ENCODE measurements at regions not wholly inside any gene's neighbourhood (a gene's known extent, or its start where the extent isn't known, plus 50 kb on each side); places are given as distances from the start of the nearest gene placed in this dataset.

DNA sequence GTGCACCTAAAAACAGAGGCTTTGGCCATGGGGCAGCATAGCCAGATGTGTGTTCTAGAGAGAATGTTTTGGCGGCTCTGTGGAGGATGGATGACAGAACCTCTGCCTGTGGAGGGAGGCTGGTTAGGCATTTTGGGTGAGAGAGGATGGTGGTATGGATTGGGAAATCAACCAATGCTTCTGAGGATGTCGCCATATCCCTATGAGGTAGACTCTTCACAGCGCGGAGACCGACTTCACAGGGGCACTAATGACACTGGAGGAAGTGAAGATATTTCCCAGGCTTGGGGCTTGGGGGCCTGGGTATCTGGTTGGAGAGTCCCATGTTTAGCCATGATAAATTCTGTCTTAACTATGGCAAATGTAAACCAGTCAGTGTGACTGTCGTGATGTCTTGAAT lies 140.6 kb upstream of the KLF4 start:
- Histone ChIP-seq H3K27me3 (ENCODE audit: control insufficient read depth, insufficient read depth, low read length) (no peaks in the 10 kb centered on the region; the same call in 1 of the 2 replicates), H3K36me3 (replicated peaks; ENCODE audit: control insufficient read depth, insufficient read depth, low read length) (no peaks in the 10 kb centered on the region), H3K4me3 (ENCODE audit: insufficient read depth, low read depth, low read length) (no peak overlapping the region)
- DNase-seq = no peak

DNA sequence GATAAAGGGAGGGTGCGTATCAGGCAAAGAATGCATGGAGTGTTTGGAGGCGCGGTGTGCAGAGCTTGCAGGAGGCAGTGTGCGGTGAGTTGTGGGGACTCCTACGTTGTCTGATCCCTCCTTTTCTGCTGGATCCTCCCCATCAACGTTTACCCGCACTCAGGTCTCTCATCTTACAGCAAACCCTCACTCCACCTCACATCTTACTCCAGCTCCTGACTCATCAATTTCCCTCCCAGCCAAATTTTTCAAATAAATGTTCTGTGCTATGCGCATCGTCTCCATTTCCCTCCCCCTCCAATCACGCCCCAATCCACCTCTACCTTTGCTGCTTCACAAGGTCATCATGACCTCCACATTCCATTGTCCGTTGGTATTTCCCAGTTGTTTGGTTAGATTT lies 138.9 kb upstream of the KLF4 start:
- Histone ChIP-seq H3K27me3 (ENCODE audit: control insufficient read depth, insufficient read depth, low read length) (no peaks in the 10 kb centered on the region; the same call in 1 of the 2 replicates), H3K36me3 (replicated peaks; ENCODE audit: control insufficient read depth, insufficient read depth, low read length) (no peaks in the 10 kb centered on the region), H3K4me3 (ENCODE audit: insufficient read depth, low read depth, low read length) (no peak overlapping the region)
- no peak for DNase-seq

DNA sequence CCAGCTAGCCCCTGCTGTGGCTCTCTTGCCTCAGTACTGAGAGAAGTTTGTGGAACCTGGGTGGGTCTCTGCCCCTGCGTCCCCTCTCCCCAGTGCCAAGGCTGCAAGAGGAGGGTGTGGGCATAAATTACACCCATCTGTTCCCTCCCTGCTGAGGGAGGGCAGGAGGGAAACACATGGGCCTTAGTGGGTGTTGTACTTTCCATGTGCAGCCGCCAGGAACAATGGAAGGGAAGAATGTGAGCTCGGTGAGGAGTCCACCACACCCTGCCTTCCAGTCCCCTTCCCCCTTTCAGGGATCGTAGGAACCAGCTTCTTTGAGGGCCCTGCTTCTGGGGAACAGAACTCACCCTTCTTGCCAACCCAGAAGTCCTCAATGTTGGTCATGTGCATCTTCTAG lies 138.2 kb upstream of the KLF4 start:
- DNase-seq = no peak

DNA sequence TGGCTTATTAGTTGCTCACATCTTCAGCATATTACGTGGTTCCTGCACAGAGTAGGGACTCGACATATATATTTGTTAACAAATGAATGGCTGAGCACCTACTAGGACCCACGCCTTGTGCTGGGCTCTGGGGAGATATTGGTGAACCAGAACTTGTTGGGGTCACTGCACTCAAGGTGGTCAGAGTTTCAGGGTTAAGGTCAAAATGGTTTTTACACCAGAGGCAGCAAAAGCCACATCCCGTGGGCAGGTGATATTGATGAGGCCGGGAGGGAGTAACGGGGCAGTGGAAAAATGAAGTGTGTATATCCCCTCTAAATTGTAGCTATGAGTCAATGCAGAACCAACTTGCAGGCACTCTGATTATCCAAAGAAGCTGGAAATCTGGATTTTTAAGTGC lies 136.5 kb upstream of the KLF4 start:
- DNase-seq = no peak
- no peak overlapping the region for H3K4me3 ChIP-seq (ENCODE audit: insufficient read depth, low read depth, low read length)
- no peaks in the 10 kb centered on the region for H3K36me3 ChIP-seq (replicated peaks; ENCODE audit: control insufficient read depth, insufficient read depth, low read length)
- H3K27me3 ChIP-seq (ENCODE audit: control insufficient read depth, insufficient read depth, low read length) = no peaks in the 10 kb centered on the region; the same call in 1 of the 2 replicates

More for the DNA sequence above, 138.2 kb upstream of the KLF4 start:
- Histone ChIP-seq H3K36me3 (replicated peaks; ENCODE audit: control insufficient read depth, insufficient read depth, low read length) (no peaks in the 10 kb centered on the region), H3K4me3 (ENCODE audit: insufficient read depth, low read depth, low read length) (no peak overlapping the region), H3K27me3 (ENCODE audit: control insufficient read depth, insufficient read depth, low read length) (no peaks in the 10 kb centered on the region; the same call in 1 of the 2 replicates)

DNA sequence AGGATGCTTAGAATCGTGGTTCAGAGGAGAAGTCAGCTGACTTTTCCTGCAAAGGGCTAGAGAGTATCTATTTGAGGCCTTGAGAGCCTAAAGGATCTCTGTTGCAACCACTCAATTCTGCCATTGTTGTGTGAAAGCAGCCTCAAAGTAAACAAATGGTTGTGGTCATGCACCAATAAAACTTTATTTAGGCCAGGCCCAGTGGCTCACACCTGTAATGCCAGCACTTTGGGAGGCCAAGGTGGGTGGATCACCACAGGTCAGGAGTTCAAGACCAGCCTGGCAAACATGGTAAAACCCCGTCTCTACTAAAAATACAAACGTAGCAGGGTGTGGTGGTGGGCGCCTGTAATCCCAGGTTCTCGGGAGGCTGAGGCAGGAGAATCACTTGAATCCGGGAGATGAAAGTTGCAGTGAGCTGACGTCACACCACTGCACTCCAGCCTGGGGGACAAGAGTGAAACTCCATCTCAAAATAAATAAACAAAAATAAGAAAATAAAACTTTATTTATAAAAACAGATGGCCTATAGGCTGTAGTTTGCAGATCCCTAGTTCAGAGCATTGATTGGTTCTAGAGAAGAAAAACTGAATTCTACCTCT lies 135.9 kb upstream of the KLF4 start:
- H3K27me3 ChIP-seq (ENCODE audit: control insufficient read depth, insufficient read depth, low read length) = no peaks in the 10 kb centered on the region; the same call in 1 of the 2 replicates
- no peaks in the 10 kb centered on the region for H3K36me3 ChIP-seq (replicated peaks; ENCODE audit: control insufficient read depth, insufficient read depth, low read length)
- H3K4me3 ChIP-seq (ENCODE audit: insufficient read depth, low read depth, low read length) = no peak overlapping the region
- DNase-seq = no peak

DNA sequence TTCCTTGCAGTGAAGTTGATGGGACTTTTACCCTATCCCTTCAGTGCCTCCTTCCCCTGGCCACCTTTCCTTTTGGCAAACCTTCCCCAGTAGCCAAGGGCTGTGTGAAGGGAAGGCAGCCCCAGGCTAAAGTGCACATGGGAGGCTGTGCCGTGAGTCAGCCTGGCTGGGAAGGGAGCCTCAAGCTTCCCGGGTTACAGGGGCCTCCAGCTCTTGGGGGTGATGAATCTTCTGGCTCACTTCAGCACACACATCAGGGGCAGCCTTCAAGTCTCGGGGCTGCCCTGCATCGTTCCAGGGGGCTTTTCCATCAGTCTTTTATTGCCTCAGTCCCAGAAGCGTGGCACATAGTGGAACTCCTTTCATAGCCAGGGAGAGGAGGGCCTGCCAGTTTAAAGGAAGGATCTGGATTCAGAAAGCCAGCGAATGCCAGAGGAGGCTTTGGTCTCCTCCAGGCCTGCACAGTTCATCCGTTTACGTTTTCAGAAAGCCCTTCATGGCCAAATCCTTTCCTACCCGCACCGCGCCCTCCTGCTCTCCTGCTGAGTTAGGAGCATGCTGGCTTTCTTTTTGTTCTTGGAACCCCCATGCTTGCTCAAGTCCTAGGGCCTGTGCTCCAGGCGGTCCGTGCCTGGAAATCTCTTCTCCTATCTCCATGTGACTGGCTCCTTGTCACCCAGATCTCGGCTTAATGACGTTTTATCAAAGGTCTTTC lies 134.8 kb upstream of the KLF4 start:
- H3K4me3 ChIP-seq (ENCODE audit: insufficient read depth, low read depth, low read length) = no peak overlapping the region
- no peak for DNase-seq
- H3K27me3 ChIP-seq (ENCODE audit: control insufficient read depth, insufficient read depth, low read length) = no peaks in the 10 kb centered on the region; the same call in 1 of the 2 replicates
- H3K36me3 ChIP-seq (replicated peaks; ENCODE audit: control insufficient read depth, insufficient read depth, low read length) = no peaks in the 10 kb centered on the region

DNA sequence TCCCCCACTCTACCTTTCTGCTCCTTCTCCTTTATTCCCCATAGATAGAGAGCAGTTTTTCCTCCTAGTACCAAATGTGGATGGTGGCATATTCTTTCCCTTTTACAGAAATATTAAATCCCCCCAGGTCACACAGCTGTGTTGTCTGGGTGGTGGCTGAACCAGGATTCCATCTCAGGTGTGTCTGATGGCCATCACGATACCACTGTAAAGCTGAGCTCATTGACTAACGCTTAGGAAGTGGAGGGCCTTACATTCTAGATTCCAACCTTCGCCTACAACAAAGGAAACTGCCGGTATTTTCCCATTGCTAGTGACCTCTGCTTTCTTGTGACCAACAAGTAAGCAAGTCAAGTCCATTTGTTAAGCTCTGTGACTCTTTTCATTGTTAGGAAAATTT lies 131.9 kb upstream of the KLF4 start:
- Histone ChIP-seq H3K27me3 (ENCODE audit: control insufficient read depth, insufficient read depth, low read length) (no peaks in the 10 kb centered on the region), H3K4me3 (ENCODE audit: insufficient read depth, low read depth, low read length) (no peak overlapping the region)

DNA sequence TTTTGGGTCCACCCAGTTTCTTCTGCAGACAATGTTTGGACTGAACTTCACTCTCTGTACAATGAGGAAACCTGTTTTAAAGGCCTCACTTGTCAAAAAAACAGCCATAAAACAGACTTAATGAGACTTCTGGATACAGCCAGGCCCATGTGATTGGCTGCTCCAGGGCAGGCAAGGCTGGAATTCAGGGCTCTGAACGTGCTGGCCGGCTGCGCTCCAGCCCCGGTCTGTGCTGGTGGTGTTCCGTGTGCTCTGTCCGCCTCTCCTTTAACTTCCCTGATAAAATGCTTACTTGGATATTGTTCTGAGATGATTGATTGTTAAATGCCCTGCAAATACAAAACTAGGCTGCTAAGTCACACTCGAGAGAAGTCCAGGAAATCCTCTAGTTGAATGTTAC lies 131.2 kb upstream of the KLF4 start:
- H3K4me3 ChIP-seq (ENCODE audit: insufficient read depth, low read depth, low read length) = no peak overlapping the region
- DNase-seq = no peak

More for the DNA sequence above, 131.9 kb upstream of the KLF4 start:
- H3K36me3 ChIP-seq (replicated peaks; ENCODE audit: control insufficient read depth, insufficient read depth, low read length) = no peaks in the 10 kb centered on the region
- DNase-seq = no peak

DNA sequence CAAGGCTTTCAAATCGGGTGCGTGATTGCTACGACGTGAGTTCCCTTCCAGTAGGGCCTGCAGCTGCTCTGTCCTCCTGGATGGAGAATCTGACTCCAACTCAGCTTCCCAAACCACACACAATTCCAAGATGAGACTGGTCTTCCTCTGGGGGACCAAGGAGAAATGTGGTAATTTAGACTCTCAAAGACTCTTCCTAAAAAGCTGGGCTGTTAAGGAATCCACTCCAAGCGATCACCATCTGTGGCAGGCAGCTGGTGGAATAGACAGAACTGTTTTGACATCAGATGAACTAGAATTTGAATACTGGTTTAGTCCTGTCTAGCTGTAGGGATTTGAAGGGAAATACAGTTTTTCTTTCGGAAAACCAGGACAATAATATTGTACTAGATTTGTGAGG lies 130.7 kb upstream of the KLF4 start:
- no peaks in the 10 kb centered on the region for H3K27me3 ChIP-seq (ENCODE audit: control insufficient read depth, insufficient read depth, low read length)
- no peak overlapping the region for H3K4me3 ChIP-seq (ENCODE audit: insufficient read depth, low read depth, low read length)
- H3K36me3 ChIP-seq (replicated peaks; ENCODE audit: control insufficient read depth, insufficient read depth, low read length) = no peaks in the 10 kb centered on the region
- DNase-seq = no peak

More for the DNA sequence above, 131.2 kb upstream of the KLF4 start:
- H3K27me3 ChIP-seq (ENCODE audit: control insufficient read depth, insufficient read depth, low read length) = no peaks in the 10 kb centered on the region
- H3K36me3 ChIP-seq (replicated peaks; ENCODE audit: control insufficient read depth, insufficient read depth, low read length) = no peaks in the 10 kb centered on the region

DNA sequence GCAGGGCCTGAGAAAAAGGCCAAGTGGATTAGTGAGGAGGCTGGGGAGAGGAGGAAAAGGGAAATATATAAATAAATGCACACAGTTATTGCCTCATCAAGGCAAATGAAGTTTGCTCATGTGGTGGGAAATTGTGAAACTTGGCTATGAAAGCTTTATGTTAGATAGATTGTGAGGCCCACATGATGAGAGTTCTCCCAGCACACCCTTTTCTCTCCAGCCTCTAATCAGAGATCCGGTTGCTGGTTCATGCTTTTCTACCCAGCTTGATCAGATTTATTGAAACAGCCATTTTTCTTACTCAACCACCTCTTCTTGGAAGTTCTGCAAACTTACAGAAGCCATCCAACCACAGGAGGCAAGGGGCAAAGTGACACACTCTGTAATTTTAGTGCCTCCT lies 125.8 kb upstream of the KLF4 start:
- Histone ChIP-seq H3K4me3 (ENCODE audit: insufficient read depth, low read depth, low read length) (no peak overlapping the region), H3K27me3 (ENCODE audit: control insufficient read depth, insufficient read depth, low read length) (no peaks in the 10 kb centered on the region), H3K36me3 (replicated peaks; ENCODE audit: control insufficient read depth, insufficient read depth, low read length) (no peaks in the 10 kb centered on the region)
- DNase-seq = peak; percentile 1

DNA sequence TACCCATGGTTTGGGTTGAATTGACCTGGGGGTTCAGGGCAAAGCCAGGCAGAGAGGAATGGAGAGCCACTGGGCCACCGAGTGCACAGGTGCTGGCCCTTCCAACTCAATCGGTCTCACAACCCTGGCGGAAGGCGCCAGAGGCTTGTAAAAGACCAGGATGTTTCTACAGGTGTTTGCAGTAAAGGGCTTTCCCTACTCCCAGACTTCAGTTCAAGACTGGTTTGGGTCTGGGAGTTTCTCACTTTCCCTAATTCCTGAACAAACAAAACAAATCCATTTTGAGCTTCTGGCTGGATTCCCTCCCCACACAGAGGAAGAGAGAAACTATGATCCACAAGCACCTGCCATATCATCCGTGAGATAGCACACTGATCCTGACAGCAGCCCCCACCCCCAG lies 125.2 kb upstream of the KLF4 start:
- no peak for DNase-seq
- no peaks in the 10 kb centered on the region for H3K36me3 ChIP-seq (replicated peaks; ENCODE audit: control insufficient read depth, insufficient read depth, low read length)

DNA sequence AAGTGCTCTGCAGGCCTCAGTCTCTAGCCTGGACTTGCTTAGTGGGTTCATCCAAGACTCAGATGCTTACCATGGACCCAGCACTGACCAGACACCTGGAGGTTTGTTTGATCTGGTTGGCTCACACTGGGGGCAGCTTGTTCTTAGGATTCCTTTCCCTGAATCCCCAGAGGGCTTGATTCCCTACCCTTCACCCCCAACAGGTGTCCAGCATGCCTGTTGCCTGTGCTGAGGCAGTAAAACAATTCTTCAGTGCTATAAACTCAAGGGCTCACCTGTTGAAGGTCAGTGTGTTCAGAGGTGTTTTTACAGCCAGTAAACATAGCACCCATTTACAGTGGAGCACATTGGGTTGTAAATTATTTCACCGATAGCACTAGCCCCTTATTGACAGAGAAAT lies 123.8 kb upstream of the KLF4 start:
- no peak overlapping the region for H3K4me3 ChIP-seq (ENCODE audit: insufficient read depth, low read depth, low read length)
- DNase-seq = peak; percentile 12
- no peaks in the 10 kb centered on the region for H3K27me3 ChIP-seq (ENCODE audit: control insufficient read depth, insufficient read depth, low read length)
- no peaks in the 10 kb centered on the region for H3K36me3 ChIP-seq (replicated peaks; ENCODE audit: control insufficient read depth, insufficient read depth, low read length)

More for the DNA sequence above, 125.2 kb upstream of the KLF4 start:
- Histone ChIP-seq H3K27me3 (ENCODE audit: control insufficient read depth, insufficient read depth, low read length) (no peaks in the 10 kb centered on the region), H3K4me3 (ENCODE audit: insufficient read depth, low read depth, low read length) (no peak overlapping the region)

DNA sequence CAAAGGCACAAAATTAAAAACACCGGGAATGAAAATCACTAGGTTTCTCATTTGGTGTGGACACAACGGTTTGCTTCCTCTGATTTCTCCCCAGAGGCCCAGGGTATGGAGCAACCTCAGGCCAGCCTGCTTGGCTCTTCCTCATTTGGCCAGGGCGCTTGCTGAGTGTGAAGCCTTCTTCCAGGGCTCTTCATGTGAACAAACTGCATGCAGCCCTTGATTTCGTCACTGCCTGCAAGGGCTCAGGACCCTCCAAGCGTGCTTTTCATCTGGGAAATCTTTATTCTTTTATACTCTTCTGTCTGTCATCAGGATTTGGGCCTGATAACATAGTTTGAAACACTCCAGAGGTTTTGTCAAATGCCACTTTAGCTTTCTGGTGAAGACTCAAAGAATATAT lies 122.6 kb upstream of the KLF4 start:
- Histone ChIP-seq H3K27me3 (ENCODE audit: control insufficient read depth, insufficient read depth, low read length) (no peaks in the 10 kb centered on the region), H3K4me3 (ENCODE audit: insufficient read depth, low read depth, low read length) (no peak overlapping the region), H3K36me3 (replicated peaks; ENCODE audit: control insufficient read depth, insufficient read depth, low read length) (no peaks in the 10 kb centered on the region)
- peak; percentile 2 for DNase-seq

DNA sequence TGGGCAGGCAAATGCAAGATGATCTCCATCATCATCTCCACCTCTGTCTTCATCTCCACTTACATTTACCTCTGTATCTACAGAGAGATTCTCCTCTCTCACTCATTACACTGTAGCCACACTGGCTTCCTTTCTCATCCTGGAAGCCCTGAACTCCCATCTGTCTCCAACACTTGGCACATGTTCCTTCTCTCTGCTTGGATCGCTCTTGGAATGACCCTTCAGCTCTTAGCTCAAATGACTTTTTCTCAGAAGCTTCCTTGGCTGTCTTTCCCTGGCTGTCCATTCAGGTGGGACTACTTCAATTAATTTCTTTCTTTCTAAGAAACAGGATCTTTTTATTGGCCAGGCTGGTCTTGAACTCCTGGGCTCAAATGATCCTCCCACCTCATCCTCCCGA lies 120.0 kb upstream of the KLF4 start:
- DNase-seq = no peak
- H3K27me3 ChIP-seq (ENCODE audit: control insufficient read depth, insufficient read depth, low read length) = no peaks in the 10 kb centered on the region
- H3K4me3 ChIP-seq (ENCODE audit: insufficient read depth, low read depth, low read length) = no peak overlapping the region
- no peaks in the 10 kb centered on the region for H3K36me3 ChIP-seq (replicated peaks; ENCODE audit: control insufficient read depth, insufficient read depth, low read length)

DNA sequence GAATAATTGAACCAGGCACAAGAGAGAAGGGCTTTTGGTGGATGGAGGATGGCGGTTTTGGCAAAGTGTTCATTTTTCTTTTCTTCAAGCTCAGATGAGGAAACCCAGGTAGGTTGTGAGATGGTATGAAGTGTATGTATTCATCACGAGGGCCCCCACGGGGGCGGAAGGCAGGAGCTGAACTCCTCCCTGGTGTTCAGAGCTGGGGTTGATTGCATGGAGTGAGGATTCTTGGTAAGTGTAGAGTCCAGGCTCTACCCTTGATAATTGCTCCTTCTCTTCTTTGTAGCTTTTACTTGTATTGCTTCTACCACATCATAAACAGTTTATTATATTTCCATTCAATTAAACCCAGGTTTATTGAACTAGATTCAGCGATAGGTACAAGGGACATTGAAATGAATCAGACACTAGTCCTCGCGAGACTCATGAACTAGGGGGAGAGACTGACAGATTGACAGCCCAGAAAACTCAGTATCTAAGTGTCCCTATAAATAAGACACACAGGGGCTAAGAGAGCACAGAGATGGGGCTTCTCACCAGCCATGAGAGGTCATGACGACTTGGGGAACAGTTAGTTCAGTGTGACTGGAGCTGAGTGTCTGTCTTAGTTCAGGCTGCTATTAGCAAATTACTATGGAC lies 116.7 kb upstream of the KLF4 start:
- no peaks in the 10 kb centered on the region for H3K36me3 ChIP-seq (replicated peaks; ENCODE audit: control insufficient read depth, insufficient read depth, low read length)
- DNase-seq = no peak
- no peak overlapping the region for H3K4me3 ChIP-seq (ENCODE audit: insufficient read depth, low read depth, low read length)
- H3K27me3 ChIP-seq (ENCODE audit: control insufficient read depth, insufficient read depth, low read length) = no peaks in the 10 kb centered on the region
